ENCODE measurements at regions not wholly inside any gene's neighbourhood (a gene's known extent, or its start where the extent isn't known, plus 50 kb on each side); places are given as distances from the start of the nearest gene placed in this dataset.

DNA sequence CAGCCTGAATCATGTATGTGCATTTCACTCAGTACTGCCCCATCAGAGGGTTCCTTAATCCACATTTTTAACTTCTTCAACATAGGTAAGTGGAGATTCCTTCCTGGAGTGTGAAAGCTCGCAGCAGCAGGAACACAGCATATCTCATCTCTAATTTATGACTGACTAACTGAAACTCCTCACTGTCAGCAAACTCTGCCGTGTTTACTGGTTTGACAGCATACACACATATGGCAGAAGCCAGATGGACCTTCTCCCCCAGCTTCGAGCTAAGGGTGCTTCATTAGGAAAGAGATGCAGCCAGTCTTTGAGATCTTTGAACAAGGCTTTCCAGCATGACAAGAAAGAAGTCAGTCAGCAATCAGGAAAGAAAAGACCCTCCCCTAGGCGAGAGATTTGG lies 200.3 kb upstream of the ACVR2A start:
- no peak for ATAC-seq
- peaks cover 0 to 8% of the 10 kb centered on the region in 2 donors for H3K9me3 Mint-ChIP-seq
- no peaks in the 10 kb centered on the region for H3K27me3 Mint-ChIP-seq
- no peak overlapping the region for H3K4me3 Mint-ChIP-seq
- no peak for DNase-seq
- H3K4me1 Mint-ChIP-seq, result no peaks in the 10 kb centered on the region
- no peak overlapping the region for H3K27ac Mint-ChIP-seq

DNA sequence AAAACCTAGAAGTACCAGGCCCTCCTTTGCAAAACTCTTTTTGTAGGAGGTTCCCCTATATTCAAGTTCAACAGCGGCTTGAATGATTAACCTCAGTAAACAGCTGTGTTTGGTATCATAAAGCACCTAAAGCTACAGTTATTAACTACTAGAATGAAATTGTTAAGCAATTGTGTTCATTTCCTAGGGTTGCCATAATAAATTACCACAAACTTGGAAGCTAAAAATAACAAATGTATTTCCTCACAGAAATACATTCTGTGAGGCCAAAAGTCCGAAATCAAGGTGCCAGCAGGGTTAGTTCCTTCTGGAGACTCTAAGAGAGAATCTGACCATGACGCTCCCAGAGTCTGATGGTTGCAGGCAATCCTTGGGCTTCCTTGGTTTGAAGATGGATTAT lies 202.1 kb upstream of the ACVR2A start:
- DNase-seq, result no peak
- no peak overlapping the region for H3K4me3 Mint-ChIP-seq

DNA sequence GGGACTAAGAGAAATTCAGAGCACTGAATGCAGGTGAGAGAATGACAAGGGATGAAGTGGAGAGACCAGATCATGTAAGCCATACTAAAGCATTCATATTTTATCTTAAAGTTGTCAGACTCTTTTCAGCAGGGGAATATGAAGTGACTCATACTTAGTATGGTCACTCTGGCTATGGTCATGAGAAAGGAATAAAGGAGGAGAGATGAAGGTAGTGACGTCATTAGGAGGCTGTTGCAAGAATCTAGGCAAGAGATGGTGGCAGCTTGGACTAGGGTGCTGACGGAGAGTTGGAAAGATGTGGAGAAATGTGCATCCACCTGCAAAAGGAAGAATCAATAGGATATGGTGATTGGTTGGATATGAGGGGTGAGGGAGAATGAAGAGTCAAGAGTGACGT lies 203.2 kb upstream of the ACVR2A start:
- ATAC-seq (no peak), DNase-seq (no peak)
- no peaks in the 10 kb centered on the region for H3K27me3 Mint-ChIP-seq
- H3K9me3 Mint-ChIP-seq, result peaks cover 0 to 8% of the 10 kb centered on the region in 2 donors
- H3K4me1 Mint-ChIP-seq, result no peaks in the 10 kb centered on the region
- H3K4me3 Mint-ChIP-seq, result no peak overlapping the region
- no peak overlapping the region for H3K27ac Mint-ChIP-seq

More for the DNA sequence above, 202.1 kb upstream of the ACVR2A start:
- no peaks in the 10 kb centered on the region for H3K4me1 Mint-ChIP-seq
- peaks cover 0 to 8% of the 10 kb centered on the region in 2 donors for H3K9me3 Mint-ChIP-seq
- H3K27me3 Mint-ChIP-seq, result no peaks in the 10 kb centered on the region
- H3K27ac Mint-ChIP-seq, result no peak overlapping the region
- no peak for ATAC-seq

- Mint-ChIP-seq H3K4me1 (peaks cover 7% of the 10 kb centered on the region), H3K27me3 (no peaks in the 10 kb centered on the region), H3K27ac (no peak overlapping the region), H3K4me3 (no peak overlapping the region), H3K9me3 (peaks cover 0 to 8% of the 10 kb centered on the region in 2 donors)
- no peak for DNase-seq
- ATAC-seq, result peak; percentile 54
Measured at GRCh38 chr2:147639891-147640290, 204.9 kb upstream of the ACVR2A start.

DNA sequence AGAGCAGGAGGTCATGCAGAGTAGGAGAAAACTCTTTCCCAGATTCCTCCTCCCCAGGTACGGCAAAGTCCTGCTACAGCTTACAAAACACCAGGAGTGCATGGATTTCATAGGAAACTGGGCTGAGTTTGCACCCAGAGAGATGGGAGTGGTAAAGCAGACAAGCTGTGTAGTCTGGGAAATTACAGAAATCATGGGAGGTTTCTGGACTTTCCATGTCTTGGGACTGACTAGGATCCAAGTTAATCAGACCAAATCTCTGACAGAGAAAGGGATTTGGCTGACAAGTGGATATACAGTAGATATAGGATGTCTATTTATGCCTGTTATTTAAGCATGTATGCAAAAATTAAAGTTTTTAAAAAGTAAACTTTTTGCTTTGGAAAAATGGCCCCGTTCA lies 205.4 kb upstream of the ACVR2A start:
- ATAC-seq (no peak), DNase-seq (no peak)
- Mint-ChIP-seq H3K9me3 (peaks cover 0 to 8% of the 10 kb centered on the region in 2 donors), H3K27me3 (no peaks in the 10 kb centered on the region), H3K4me1 (peaks cover 7% of the 10 kb centered on the region), H3K4me3 (no peak overlapping the region), H3K27ac (no peak overlapping the region)

DNA sequence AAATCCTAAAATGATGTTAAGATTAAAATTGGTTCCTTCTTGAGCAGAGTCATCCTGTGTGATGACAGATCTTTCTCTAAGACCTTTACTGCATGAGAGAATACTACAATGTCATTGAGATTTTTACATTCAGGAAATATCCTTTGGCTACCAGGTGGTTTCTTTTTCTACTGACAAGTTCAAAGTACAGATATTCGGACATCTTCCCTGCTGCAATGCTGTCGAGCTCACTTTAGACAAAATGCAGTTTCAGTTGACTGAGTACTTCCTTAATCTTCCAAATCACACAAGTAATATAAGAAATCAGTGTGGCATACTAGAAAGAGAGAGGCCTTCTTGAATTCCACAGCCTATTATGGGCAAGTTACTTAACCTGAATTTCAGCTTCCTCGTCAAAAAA lies 207.9 kb upstream of the ACVR2A start:
- DNase-seq, result no peak
- H3K9me3 Mint-ChIP-seq, result peaks cover 0 to 6% of the 10 kb centered on the region in 2 donors
- no peak overlapping the region for H3K27ac Mint-ChIP-seq
- peaks cover 7% of the 10 kb centered on the region for H3K4me1 Mint-ChIP-seq
- H3K27me3 Mint-ChIP-seq, result no peaks in the 10 kb centered on the region
- no peak for ATAC-seq
- H3K4me3 Mint-ChIP-seq, result no peak overlapping the region

DNA sequence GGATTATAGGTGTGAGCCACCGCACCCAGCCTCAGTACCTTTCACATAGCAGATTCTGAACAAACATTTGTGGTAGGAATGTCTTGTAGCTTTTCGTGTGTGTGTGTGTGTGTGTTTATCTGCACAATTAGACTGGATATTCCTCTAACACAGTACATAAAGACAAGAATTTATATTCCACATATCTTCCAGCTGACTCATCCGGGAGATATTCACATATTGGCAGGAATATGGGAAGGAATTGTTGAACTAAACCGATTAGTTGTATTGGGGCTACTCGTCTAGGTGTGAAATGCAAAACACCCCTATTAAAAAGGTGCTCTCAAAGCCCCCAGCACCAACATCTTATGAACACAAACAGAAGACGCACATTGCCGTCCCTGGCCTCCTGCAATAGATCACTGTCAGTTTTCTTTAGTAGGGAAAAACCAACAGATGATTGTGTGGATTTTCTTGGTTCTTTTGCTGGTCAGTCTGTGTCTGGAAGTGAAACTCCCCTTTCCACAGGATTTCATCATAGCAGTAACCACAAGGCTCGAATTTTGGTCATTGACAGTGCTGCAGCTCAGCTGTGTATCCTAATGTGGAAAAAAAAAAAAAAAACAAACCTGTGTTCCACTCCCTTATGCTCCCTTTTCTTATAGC lies 208.5 kb upstream of the ACVR2A start:
- no peaks in the 10 kb centered on the region for H3K27me3 Mint-ChIP-seq
- peaks cover 0 to under 1% of the 10 kb centered on the region in 2 donors for H3K9me3 Mint-ChIP-seq
- ATAC-seq, result no peak
- no peak for DNase-seq
- H3K4me1 Mint-ChIP-seq, result peaks cover 7% of the 10 kb centered on the region
- H3K4me3 Mint-ChIP-seq, result no peak overlapping the region
- no peak overlapping the region for H3K27ac Mint-ChIP-seq

DNA sequence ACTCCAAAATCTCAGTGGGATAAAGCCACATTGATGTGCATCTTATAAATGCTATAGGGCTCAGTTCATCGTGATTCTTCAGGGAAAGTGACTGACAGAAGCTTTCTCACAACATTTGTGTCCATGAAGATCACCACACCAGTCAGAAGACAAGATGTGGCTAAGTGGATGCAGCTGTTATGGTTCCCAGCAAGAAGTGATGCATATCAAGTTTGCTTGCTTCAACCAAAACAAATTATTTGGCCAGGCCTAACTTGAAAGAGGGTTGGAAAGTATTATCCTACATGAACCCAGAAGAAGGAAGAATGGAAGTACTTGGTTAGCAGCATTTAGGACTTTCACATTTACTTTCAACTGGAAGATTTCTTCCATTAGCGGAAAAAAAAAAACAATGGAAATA lies 210.0 kb upstream of the ACVR2A start:
- DNase-seq, result no peak
- Mint-ChIP-seq H3K27ac (no peak overlapping the region), H3K27me3 (no peaks in the 10 kb centered on the region), H3K4me3 (no peak overlapping the region), H3K9me3 (peaks cover 0 to 4% of the 10 kb centered on the region in 2 donors), H3K4me1 (peaks cover 7% of the 10 kb centered on the region)
- no peak for ATAC-seq

DNA sequence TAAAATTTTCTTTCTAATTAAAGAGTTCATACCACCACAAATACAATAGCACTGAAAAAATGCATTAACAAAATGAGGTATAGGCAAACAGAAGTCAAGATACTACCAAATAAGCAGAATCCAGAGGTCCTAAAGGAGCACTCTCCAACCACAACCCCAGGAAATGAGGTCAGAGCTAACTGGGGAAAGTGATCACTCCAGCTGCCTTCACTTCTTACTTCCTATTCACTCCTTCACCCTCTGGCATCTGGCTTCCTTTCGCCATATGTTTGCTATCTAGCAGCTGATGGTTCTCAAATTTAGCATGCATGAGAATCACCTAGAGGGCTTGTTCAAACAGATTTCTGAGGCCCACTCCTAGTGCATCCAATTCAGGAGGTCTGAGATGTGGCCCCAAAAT lies 212.6 kb upstream of the ACVR2A start:
- Mint-ChIP-seq H3K4me1 (peaks cover 24% of the 10 kb centered on the region), H3K27me3 (no peaks in the 10 kb centered on the region), H3K4me3 (no peak overlapping the region), H3K9me3 (peaks cover 0 to 4% of the 10 kb centered on the region in 2 donors), H3K27ac (no peak overlapping the region)
- ATAC-seq, result no peak
- no peak for DNase-seq

- DNase-seq (no peak), ATAC-seq (no peak)
- Mint-ChIP-seq H3K27me3 (no peaks in the 10 kb centered on the region), H3K4me3 (no peak overlapping the region), H3K27ac (peak overlapping the region; percentile 1 to 44), H3K4me1 (peaks cover 27% of the 10 kb centered on the region), H3K9me3 (peaks cover 0 to 4% of the 10 kb centered on the region in 2 donors)
Measured at GRCh38 chr2:147631294-147631693, 213.5 kb upstream of the ACVR2A start.

- ATAC-seq, result peak; percentile 64
- Mint-ChIP-seq H3K4me1 (peaks cover 23% of the 10 kb centered on the region), H3K4me3 (no peak overlapping the region), H3K27ac (no peak overlapping the region), H3K27me3 (no peaks in the 10 kb centered on the region), H3K9me3 (peaks cover 0 to 4% of the 10 kb centered on the region in 2 donors)
- no peak for DNase-seq
Measured at GRCh38 chr2:147630585-147630984, 214.2 kb upstream of the ACVR2A start.

DNA sequence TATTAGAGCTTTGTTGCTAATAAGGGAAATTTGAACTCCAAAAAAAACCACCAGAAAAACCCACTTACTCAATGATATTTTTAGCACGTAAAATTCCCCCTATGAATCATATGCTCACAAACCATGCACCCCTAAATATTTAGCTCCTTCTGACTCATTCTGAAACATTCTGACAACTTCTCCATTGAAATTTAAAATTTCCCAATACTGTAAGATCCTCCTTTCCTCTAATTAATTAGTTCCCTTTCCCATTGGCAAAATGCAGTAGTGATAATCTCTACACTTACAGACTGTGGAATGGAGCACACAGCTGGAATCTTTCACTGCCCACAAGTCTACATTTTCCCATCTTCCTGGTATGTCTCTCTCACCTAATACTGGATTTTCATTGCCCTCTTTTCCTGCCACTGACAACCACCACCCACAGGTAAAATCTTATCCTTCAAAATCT lies 215.8 kb upstream of the ACVR2A start:
- no peak for DNase-seq
- Mint-ChIP-seq H3K27ac (peak overlapping the region in 1 of 2 donors; percentile 6), H3K4me3 (peak overlapping the region; percentile 10 to 36), H3K27me3 (no peaks in the 10 kb centered on the region), H3K4me1 (peaks cover 26% of the 10 kb centered on the region), H3K9me3 (peaks cover 0 to 4% of the 10 kb centered on the region in 2 donors)
- ATAC-seq, result peak; percentile 42

- DNase-seq, result peak; percentile 3 to 9
- ATAC-seq, result peak; percentile 100
- no peaks in the 10 kb centered on the region for H3K27me3 Mint-ChIP-seq
- no peaks in the 10 kb centered on the region for H3K9me3 Mint-ChIP-seq
- H3K27ac Mint-ChIP-seq, result peak overlapping the region in 1 of 2 donors; percentile 74
- peak overlapping the region in 1 of 2 donors; percentile 44 for H3K4me3 Mint-ChIP-seq
- peaks cover 35% of the 10 kb centered on the region for H3K4me1 Mint-ChIP-seq
Measured at GRCh38 chr2:147623328-147623727, 221.5 kb upstream of the ACVR2A start.

DNA sequence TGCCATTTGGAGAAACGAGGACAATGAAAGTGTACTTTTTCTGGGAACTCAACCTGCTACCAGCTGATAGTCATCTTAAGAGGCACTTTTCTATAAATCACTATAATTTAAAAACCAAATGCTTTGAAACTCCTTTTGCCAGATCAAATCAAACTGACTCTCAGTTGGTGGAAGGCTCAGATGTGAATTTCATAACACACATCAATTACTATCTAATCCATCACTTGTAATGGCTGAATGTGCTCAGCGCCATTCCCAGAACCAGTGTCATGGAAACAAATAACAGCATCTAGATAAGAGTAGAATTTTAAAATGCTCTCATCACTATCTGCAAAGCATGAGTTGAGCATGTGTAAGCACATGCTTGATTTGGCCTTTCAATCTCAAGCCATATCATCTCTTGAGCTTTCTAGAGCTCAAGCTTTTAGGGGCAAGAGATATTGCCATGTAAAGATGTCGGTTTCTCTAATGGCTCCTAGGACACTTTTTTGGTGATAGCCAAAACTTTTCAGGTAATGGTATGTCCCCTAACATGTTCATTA lies 223.1 kb upstream of the ACVR2A start:
- Mint-ChIP-seq H3K27ac (no peak overlapping the region), H3K4me3 (no peak overlapping the region), H3K27me3 (no peaks in the 10 kb centered on the region), H3K4me1 (peaks cover 25% of the 10 kb centered on the region), H3K9me3 (no peaks in the 10 kb centered on the region)
- DNase-seq (no peak), ATAC-seq (no peak)

DNA sequence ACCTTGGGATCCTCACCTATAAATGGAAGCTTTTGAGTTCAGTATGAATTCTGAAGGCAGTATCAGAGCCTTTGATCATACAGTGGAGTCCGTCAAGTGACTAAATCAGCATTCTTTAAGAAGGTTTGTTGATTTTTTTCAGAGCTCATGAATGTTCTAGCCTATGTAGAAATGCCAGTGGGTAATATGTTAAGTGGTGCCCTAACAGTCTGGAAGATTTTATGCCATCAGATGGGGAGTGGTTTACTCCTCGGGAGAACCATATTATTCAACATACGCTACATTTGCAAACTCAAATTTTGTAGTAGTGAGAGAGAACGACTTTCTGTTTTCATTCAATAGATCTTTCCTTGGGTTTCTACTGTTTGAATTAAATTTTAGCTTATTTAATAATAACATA lies 225.0 kb upstream of the ACVR2A start:
- Mint-ChIP-seq H3K27ac (no peak overlapping the region), H3K4me1 (peaks cover 25% of the 10 kb centered on the region), H3K27me3 (no peaks in the 10 kb centered on the region), H3K9me3 (no peaks in the 10 kb centered on the region), H3K4me3 (no peak overlapping the region)
- DNase-seq (no peak), ATAC-seq (no peak)

- H3K9me3 Mint-ChIP-seq, result no peaks in the 10 kb centered on the region
- H3K27me3 Mint-ChIP-seq, result no peaks in the 10 kb centered on the region
- H3K4me1 Mint-ChIP-seq, result no peaks in the 10 kb centered on the region
- H3K4me3 Mint-ChIP-seq, result no peak overlapping the region
- H3K27ac Mint-ChIP-seq, result no peak overlapping the region
- DNase-seq, result no peak
- no peak for ATAC-seq
Measured at GRCh38 chr2:147615726-147616125, 229.1 kb upstream of the ACVR2A start.
